RCC 7860 (cell line): ENCODE measurements at regions not wholly inside any gene's neighbourhood (a gene's known extent, or its start where the extent isn't known, plus 50 kb on each side); places are given as distances from the start of the nearest gene placed in this dataset.

ENCODE experiments used
- DNase-seq: peaks from one replicate; pipeline ENCODE4 v3.0.0-alpha.2; 2015; ENCODE audit warnings: low spot score
- FAIRE-seq: peaks from 2 replicates; lab custom pipeline; 2012; peaks lifted over from hg19 to GRCh38; lab: Jason Lieb, UNC

DNA sequence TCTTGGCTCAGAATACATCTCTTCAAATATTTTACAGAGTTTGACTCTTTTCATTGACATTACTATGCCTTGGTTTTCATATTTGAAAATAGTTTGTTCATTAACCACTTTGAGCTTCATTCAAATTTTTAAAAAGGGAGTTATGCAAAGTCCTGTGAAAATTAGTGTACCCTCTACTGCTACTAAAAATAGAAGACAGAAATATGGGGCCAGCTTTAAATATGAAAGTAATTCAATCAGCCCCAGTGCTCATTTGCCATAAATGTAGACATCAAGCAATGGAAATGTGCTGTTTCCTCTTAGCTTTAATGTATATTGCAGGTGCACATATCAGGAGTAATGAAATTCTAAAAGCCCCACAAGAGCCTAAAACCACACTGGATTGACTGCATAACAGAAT, 218.7 kb downstream of the SPATA18 start:
- FAIRE-seq (no peak), DNase-seq (no peak)

DNA sequence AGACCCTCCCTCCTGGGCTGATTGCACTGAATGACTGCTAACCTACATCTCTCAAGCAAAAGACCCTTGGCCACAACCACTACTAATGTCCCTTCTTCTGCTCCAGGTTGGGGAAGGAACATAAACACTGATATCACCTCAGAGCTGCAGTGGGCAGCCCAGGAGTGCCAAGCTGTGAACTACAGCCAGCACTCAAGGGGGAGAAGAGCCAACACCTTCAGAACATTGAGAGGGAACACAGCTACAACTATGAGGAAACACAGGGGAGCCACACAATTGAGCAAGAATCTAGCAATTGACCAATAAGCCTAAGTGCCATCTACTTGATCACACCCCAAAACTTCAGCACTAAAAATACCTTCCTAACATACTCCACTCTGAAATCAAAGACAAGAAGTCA, 222.8 kb downstream of the SPATA18 start:
- FAIRE-seq = no peak

DNA sequence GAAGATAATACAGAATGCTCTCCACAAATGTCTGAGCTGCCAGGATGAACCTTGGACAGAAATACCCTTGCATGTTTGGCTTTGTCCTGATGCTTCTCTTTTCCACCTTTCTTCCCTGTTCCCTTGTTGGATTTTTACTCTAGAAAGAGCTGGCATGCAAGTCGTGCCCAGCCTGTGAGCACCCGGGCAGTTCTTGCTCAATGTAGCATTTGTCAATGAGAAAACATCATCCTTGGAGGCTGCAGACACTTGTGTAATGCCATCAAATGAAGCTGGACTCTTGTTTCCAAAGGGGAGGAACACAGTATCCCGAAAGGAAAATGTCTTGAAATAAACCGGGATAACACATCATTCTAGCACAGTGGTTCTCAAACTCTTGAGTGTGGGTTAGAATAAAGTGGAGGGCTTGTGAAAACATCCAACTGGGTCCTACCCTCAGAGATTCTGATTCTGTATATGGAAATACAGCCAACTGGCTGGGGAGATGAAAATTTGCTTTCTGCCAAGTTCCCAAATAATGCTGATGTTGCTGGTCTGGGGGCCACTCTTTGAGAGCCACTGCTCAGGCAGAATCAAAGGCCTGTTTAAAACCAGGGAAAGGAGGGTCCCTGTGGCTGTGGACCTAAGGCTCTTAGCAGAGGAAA, 237.2 kb downstream of the SPATA18 start:
- no peak for FAIRE-seq
- no peak for DNase-seq

More for the DNA sequence above, 222.8 kb downstream of the SPATA18 start:
- no peak for DNase-seq

DNA sequence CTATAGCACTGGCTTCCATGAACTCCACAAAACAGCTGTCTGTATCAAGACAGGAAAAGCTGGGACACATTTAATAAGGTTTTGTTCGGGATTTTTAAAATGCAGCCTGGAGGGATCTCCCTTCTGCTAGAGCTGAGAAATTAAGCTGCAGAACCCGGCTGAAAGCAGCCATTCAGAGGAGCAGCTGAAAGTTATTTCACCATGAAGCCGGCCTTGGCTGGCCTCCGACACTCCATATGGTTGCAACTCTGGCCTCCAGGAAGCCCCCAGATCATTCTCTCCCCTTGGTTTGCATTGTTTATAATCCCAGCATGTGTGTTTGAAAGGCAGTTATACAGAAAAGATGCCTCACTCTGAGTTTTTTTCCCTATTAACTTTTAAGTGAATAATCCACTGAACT, 239.4 kb downstream of the SPATA18 start:
- FAIRE-seq (no peak), DNase-seq (no peak)

DNA sequence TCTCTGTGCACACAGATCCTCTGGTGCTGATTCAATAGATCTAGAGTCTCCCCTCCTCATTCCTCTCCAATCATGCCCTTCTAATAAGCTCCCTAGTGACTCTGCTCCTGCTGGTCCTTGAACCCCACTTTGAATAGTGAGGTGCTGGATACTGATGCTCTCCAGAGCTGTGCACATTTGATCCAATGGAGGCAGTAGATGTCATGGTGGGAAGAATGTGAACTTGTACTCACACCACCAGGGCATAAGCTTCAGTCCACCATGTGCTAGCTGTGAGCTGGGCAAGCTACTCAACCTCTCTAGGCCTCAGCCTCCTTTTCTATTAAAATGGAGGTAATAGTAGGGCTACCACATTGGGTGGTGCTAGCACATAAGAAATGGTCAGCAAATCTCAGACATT, 241.1 kb downstream of the SPATA18 start:
- DNase-seq = no peak
- no peak for FAIRE-seq

GRCh38 chr4:52296341-52296740, 245.2 kb downstream of the SPATA18 start:
- FAIRE-seq (no peak), DNase-seq (no peak)

GRCh38 chr4:52298444-52298843, 247.3 kb downstream of the SPATA18 start:
- FAIRE-seq = no peak
- no peak for DNase-seq

GRCh38 chr4:52299120-52299519, 248.0 kb downstream of the SPATA18 start:
- no peak for FAIRE-seq
- no peak for DNase-seq

- FAIRE-seq = no peak
- no peak for DNase-seq
These were observed 260.5 kb downstream of the SPATA18 start for GRCh38 chr4:52311464-52312125.

GRCh38 chr4:52312722-52313121, 261.6 kb downstream of the SPATA18 start:
- no peak for DNase-seq

DNA sequence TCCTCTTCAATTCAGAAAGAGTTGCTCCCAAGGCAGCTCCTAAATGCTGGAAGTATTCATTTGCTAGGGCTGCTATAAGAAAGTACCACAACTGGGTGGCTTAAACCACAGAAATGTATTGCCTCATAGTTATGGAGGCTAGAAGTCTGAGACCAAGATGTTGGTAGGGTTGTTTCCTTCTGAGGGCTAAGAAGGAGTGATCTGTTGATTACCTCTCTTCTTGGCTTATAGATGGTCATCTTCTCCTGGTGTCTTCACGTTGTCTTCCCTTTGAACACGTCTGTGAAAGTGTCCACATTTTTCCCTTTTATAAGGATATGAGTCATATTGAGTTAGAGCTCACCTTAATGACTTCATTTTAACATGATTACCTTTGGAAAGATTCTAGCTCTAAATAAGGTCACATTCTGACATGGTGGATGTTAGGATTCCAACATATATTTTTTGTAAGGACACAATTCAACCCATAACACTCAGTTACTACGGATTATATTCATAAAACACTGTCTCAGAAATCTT, 266.3 kb downstream of the SPATA18 start:
- no peak for FAIRE-seq
- DNase-seq = no peak

More at GRCh38 chr4:52312722-52313121, 261.6 kb downstream of the SPATA18 start:
- FAIRE-seq = no peak

DNA sequence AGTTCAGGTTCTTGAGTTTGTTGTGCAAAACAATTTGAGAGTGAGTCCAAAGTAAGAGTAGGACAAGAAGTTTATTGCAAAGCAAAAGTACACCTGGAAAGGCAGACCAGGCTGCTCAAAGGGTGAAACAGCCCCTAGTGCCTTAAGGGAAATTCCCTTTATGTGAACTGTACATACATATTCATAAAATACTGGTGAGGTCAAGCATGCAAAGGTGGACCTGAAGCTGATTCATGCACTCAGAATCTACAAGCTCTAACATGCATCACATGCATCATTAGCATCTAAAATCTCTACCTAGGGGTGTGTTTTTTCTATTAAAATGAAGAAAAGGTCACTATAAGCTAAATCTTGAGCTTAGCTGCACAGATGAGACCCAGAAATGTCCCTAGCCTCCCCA, 266.9 kb downstream of the SPATA18 start:
- no peak for FAIRE-seq
- no peak for DNase-seq

GRCh38 chr4:52329894-52330293, 278.8 kb downstream of the SPATA18 start:
- FAIRE-seq (no peak), DNase-seq (no peak)

GRCh38 chr4:52343595-52343994, 292.5 kb downstream of the SPATA18 start:
- FAIRE-seq = no peak
- DNase-seq = no peak

DNA sequence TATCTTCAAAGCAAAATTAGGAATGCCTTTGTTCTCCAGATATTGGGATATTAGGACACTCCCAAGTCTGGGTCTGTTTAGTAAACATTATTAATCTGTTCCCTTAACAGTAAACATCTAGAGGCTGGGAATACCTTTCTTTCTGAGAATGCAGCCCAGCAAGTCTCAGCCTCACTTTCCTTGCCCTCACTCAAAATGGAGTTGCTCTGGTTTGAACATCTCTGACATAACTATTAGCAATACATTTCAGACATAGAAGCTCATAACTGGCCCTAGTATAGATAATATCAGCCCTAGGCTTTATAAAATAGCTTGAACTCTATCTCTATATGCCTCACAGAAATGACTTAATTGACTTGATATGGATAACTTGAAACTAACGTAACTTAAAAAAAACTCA, 299.8 kb downstream of the SPATA18 start:
- FAIRE-seq (no peak), DNase-seq (no peak)

GRCh38 chr4:52358366-52358765, 300.7 kb downstream of the USP46 start:
- FAIRE-seq (no peak), DNase-seq (no peak)

- FAIRE-seq (no peak), DNase-seq (no peak)
These were observed 300.2 kb downstream of the USP46 start for GRCh38 chr4:52358883-52359321.

- DNase-seq (no peak), FAIRE-seq (no peak)
These were observed 292.9 kb downstream of the USP46 start for GRCh38 chr4:52366191-52366590.

- DNase-seq = no peak
- no peak for FAIRE-seq
These were observed 292.5 kb downstream of the USP46 start for GRCh38 chr4:52366621-52367020.

- DNase-seq (no peak), FAIRE-seq (no peak)
These were observed 291.7 kb downstream of the USP46 start for GRCh38 chr4:52367282-52367830.

DNA sequence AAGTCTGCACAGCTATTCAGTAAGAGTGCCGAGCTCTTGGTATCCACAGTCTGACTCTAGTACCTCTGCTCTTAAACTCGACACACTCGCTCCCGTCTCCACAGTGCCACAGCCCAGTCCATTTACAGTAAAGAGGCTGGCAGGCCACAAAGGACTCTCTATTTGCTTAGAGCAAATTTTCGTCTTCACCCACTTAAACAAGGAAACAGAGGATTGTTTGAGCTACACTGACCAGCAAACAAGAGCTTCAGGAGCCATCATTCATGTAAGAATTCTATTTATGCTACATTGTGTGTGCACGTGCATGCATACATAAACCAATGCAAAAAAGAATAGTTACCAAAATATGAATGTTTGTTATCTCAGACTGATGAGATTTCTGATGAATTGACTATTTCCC, 290.2 kb downstream of the USP46 start:
- no peak for DNase-seq
- no peak for FAIRE-seq

- FAIRE-seq (no peak), DNase-seq (no peak)
These were observed 289.5 kb downstream of the USP46 start for GRCh38 chr4:52369649-52370048.
